ENCODE measurements at regions not wholly inside any gene's neighbourhood (a gene's known extent, or its start where the extent isn't known, plus 50 kb on each side); places are given as distances from the start of the nearest gene placed in this dataset.

- Histone ChIP-seq H3K27ac (no peak overlapping the region), H3K36me3 (no peaks in the 10 kb centered on the region), H3K9me3 (no peaks in the 10 kb centered on the region), H3K4me3 (no peak overlapping the region), H3K4me1 (no peaks in the 10 kb centered on the region), H3K27me3 (no peaks in the 10 kb centered on the region)
- no peak for TF ChIP-seq CTCF (IDR thresholded peaks at IDR 0.05)
- intact Hi-C loops (cut with DNase I) = no loop called here
- DNase-seq (ENCODE audit: low spot score in 2 of 2) = no peak
These were observed 1161.2 kb downstream of the ROBO2 start for GRCh38 chr3:78201091-78201490.

GRCh38 chr3:78204977-78205376, 1165.1 kb downstream of the ROBO2 start:
- no peaks in the 10 kb centered on the region for H3K36me3 ChIP-seq
- no peak overlapping the region for H3K27ac ChIP-seq
- intact Hi-C loops (cut with DNase I) = no loop called here
- H3K27me3 ChIP-seq = no peaks in the 10 kb centered on the region
- no peaks in the 10 kb centered on the region for H3K9me3 ChIP-seq
- DNase-seq (ENCODE audit: low spot score in 2 of 2) = no peak
- H3K4me3 ChIP-seq = no peak overlapping the region
- no peaks in the 10 kb centered on the region for H3K4me1 ChIP-seq
- no peak for TF ChIP-seq CTCF (IDR thresholded peaks at IDR 0.05)

GRCh38 chr3:78221300-78221699, 1181.4 kb downstream of the ROBO2 start:
- no peak for DNase-seq (ENCODE audit: low spot score in 2 of 2)
- H3K4me1 ChIP-seq = no peaks in the 10 kb centered on the region
- no peak overlapping the region for H3K4me3 ChIP-seq
- H3K9me3 ChIP-seq = no peaks in the 10 kb centered on the region
- intact Hi-C loops (cut with DNase I) = no loop called here
- H3K27ac ChIP-seq = no peak overlapping the region
- no peaks in the 10 kb centered on the region for H3K27me3 ChIP-seq
- no peak for TF ChIP-seq CTCF (IDR thresholded peaks at IDR 0.05)
- H3K36me3 ChIP-seq = no peaks in the 10 kb centered on the region

GRCh38 chr3:78221796-78222195, 1181.9 kb downstream of the ROBO2 start:
- Histone ChIP-seq H3K4me1 (no peaks in the 10 kb centered on the region), H3K36me3 (no peaks in the 10 kb centered on the region), H3K4me3 (no peak overlapping the region), H3K9me3 (no peaks in the 10 kb centered on the region), H3K27ac (no peak overlapping the region), H3K27me3 (no peaks in the 10 kb centered on the region)
- intact Hi-C loops (cut with DNase I) = no loop called here
- TF ChIP-seq CTCF (IDR thresholded peaks at IDR 0.05) = no peak
- no peak for DNase-seq (ENCODE audit: low spot score in 2 of 2)

- Histone ChIP-seq H3K27me3 (no peaks in the 10 kb centered on the region), H3K27ac (no peak overlapping the region), H3K9me3 (peaks cover 5 to 7% of the 10 kb centered on the region in 2 donors), H3K4me1 (no peaks in the 10 kb centered on the region), H3K4me3 (no peak overlapping the region), H3K36me3 (no peaks in the 10 kb centered on the region)
- intact Hi-C loops (cut with DNase I) = no loop called here
- no peak for TF ChIP-seq CTCF (IDR thresholded peaks at IDR 0.05)
- DNase-seq (ENCODE audit: low spot score in 2 of 2) = no peak
These were observed 1195.9 kb downstream of the ROBO2 start for GRCh38 chr3:78235841-78236240.

GRCh38 chr3:78238811-78239210, 1198.9 kb downstream of the ROBO2 start:
- TF ChIP-seq CTCF (IDR thresholded peaks at IDR 0.05) = no peak
- H3K27me3 ChIP-seq = no peaks in the 10 kb centered on the region
- intact Hi-C loops (cut with DNase I) = no loop called here
- no peak overlapping the region for H3K27ac ChIP-seq
- no peaks in the 10 kb centered on the region for H3K36me3 ChIP-seq
- no peaks in the 10 kb centered on the region for H3K4me1 ChIP-seq
- H3K4me3 ChIP-seq = no peak overlapping the region
- DNase-seq (ENCODE audit: low spot score in 2 of 2) = no peak
- H3K9me3 ChIP-seq = peaks cover 7 to 10% of the 10 kb centered on the region in 2 donors
